Activated T-cell treated with anti-CD3 and anti-CD28 coated beads, Interleukin-2, amount 50 U/mL, for 72 hours (primary cell): ENCODE measurements at regions not wholly inside any gene's neighbourhood (a gene's known extent, or its start where the extent isn't known, plus 50 kb on each side); places are given as distances from the start of the nearest gene placed in this dataset.

Experiments used
- ATAC-seq, 2 donors: fragments of 150-1000 bp; cut with Tn5 transposase; replicated peaks in 1 of 2; 2 replicates each; pipeline ENCODE4 v1.10.0; 2021; ENCODE audit warnings: moderate library complexity in 2 of 2, mild to moderate bottlenecking in 1 of 2
- DNase-seq, 2 donors: peaks; one replicate each; pipeline ENCODE4 v3.0.0; 2021 to 2022; ENCODE audit warnings: mixed read lengths in 1 of 2
- H3K27ac Mint-ChIP-seq: one replicate; pipeline ENCODE4 v1.8.0; 2022; ENCODE audit warnings: mild to moderate bottlenecking, moderate library complexity, mixed read lengths
- H3K27me3 Mint-ChIP-seq: one replicate; pipeline ENCODE4 v1.8.0; 2022; ENCODE audit warnings: low read depth, mixed read lengths
- H3K36me3 Mint-ChIP-seq, 2 donors: one replicate each; pipeline ENCODE4 v1.8.0; 2022; ENCODE audit warnings: mixed read lengths in 2 of 2, mild to moderate bottlenecking in 1 of 2; ENCODE audit not compliant: insufficient read depth in 2 of 2
- H3K4me1 Mint-ChIP-seq: one replicate; pipeline ENCODE4 v1.8.0; 2022; ENCODE audit warnings: low read depth, mixed read lengths
- H3K4me3 Mint-ChIP-seq, 2 donors: one replicate each; pipeline ENCODE4 v1.8.0; 2022; ENCODE audit warnings: mild to moderate bottlenecking in 2 of 2, mixed read lengths in 2 of 2, moderate library complexity in 2 of 2
- H3K9me3 Mint-ChIP-seq, 2 donors: one replicate each; pipeline ENCODE4 v1.8.0; 2022; ENCODE audit warnings: mixed read lengths in 2 of 2

- Mint-ChIP-seq H3K27ac (no peak overlapping the region), H3K4me1 (no peaks in the 10 kb centered on the region), H3K9me3 (peaks cover 0 to 3% of the 10 kb centered on the region in 2 donors), H3K27me3 (peaks cover 33% of the 10 kb centered on the region), H3K36me3 (no peaks in the 10 kb centered on the region), H3K4me3 (no peak overlapping the region)
- ATAC-seq, result no peak
- no peak for DNase-seq
Observed at GRCh38 chr11:116658876-116659535, 113.8 kb downstream of the BUD13 start.

DNA sequence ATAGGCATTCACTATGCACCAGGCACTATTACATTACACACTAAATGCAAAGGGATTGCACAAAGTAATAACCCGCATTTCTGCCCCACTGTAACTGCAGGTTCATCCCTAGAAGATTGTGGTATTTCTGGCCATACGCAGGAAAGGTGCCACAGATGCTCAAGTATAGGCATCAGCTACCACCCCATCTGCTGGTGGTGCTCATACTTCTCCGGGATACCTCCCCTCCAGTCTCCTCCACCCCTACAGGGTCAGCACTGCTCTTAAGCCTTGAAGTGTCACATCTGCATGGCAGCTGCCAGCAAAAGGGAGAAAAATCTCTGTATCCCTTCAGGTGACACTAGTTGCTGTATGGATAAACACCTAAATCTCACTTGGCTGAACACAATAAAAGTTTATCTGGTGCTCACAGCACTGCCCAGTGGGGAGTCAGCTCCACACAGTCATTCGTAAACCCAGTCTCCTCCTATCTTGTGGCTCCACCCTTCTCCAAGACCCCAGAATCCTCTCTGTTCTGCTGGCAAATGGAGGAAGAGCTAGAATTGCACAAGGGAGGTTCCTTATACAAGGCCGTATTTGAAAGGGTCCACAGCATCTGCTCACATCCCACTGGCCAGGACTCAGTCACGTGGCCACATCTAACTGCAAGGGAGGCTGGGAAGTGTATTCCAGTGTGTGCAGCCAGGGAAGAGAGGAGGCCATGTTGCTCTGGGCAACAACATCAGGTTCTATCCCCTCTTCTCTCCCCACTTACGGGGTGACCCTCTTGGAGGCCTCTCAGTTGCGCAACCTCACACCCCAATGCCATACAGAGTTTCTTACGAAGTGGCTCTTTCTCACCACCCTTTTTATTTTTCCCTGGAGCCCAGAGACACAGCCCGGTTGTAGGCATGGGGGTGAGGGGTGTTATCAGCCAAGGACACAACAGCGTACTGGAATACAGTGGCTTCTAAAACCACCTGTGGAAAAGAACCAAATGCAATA lies 114.7 kb downstream of the BUD13 start:
- Mint-ChIP-seq H3K27me3 (peaks cover 33% of the 10 kb centered on the region), H3K27ac (no peak overlapping the region), H3K36me3 (no peaks in the 10 kb centered on the region), H3K9me3 (no peaks in the 10 kb centered on the region), H3K4me3 (no peak overlapping the region), H3K4me1 (no peaks in the 10 kb centered on the region)
- DNase-seq (no peak), ATAC-seq (no peak)

GRCh38 chr11:116656011-116656410 lies 116.8 kb downstream of the BUD13 start:
- no peak overlapping the region for H3K4me3 Mint-ChIP-seq
- H3K27me3 Mint-ChIP-seq, result peaks cover 21% of the 10 kb centered on the region
- H3K9me3 Mint-ChIP-seq, result no peaks in the 10 kb centered on the region
- H3K27ac Mint-ChIP-seq, result no peak overlapping the region
- DNase-seq, result no peak
- ATAC-seq, result no peak
- no peaks in the 10 kb centered on the region for H3K4me1 Mint-ChIP-seq
- no peaks in the 10 kb centered on the region for H3K36me3 Mint-ChIP-seq

GRCh38 chr11:116654526-116654925 lies 118.3 kb downstream of the BUD13 start:
- H3K9me3 Mint-ChIP-seq, result no peaks in the 10 kb centered on the region
- peaks cover 15% of the 10 kb centered on the region for H3K27me3 Mint-ChIP-seq
- DNase-seq, result no peak
- H3K36me3 Mint-ChIP-seq, result no peaks in the 10 kb centered on the region
- no peak overlapping the region for H3K27ac Mint-ChIP-seq
- no peaks in the 10 kb centered on the region for H3K4me1 Mint-ChIP-seq
- ATAC-seq, result no peak
- no peak overlapping the region for H3K4me3 Mint-ChIP-seq

GRCh38 chr11:116653206-116653605 lies 119.6 kb downstream of the BUD13 start:
- Mint-ChIP-seq H3K4me1 (no peaks in the 10 kb centered on the region), H3K9me3 (no peaks in the 10 kb centered on the region), H3K27ac (no peak overlapping the region), H3K27me3 (peaks cover 7% of the 10 kb centered on the region), H3K36me3 (no peaks in the 10 kb centered on the region), H3K4me3 (no peak overlapping the region)
- ATAC-seq (no peak), DNase-seq (no peak)

GRCh38 chr11:116651737-116652237 lies 121.0 kb downstream of the BUD13 start:
- ATAC-seq (no peak), DNase-seq (no peak)
- no peaks in the 10 kb centered on the region for H3K27me3 Mint-ChIP-seq
- H3K36me3 Mint-ChIP-seq, result no peaks in the 10 kb centered on the region
- H3K4me3 Mint-ChIP-seq, result no peak overlapping the region
- no peaks in the 10 kb centered on the region for H3K4me1 Mint-ChIP-seq
- no peaks in the 10 kb centered on the region for H3K9me3 Mint-ChIP-seq
- H3K27ac Mint-ChIP-seq, result no peak overlapping the region

DNA sequence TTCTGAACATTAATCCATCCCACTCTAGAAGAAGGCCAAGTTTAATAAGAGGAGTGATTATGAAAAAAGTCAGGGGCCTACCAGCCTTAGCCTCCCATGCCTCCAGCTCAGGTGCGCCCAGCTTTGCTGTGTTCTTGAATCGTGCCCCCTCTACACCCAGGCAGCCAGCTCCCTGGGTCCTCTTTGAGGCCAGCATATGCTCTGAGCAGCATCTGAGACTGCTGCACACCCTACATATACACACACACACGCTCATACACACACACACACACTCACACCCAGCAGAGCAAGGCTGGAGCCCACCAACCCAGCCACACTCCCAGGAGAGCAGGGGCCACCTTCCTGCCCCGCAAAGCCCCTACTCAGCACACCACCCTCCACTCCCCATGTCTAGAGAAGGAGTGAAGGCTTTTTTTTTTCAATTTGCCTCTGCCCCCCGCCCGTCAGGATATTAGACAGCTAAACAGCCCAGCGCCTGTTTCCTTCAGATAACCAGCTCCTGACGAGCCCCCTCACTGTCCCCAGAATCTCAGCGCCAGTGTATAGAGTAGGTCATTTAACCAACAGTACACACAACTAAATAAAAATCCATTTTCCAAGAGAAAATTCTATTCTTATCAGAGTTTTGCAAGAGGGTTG lies 121.6 kb downstream of the BUD13 start:
- Mint-ChIP-seq H3K9me3 (no peaks in the 10 kb centered on the region), H3K27ac (no peak overlapping the region), H3K4me1 (no peaks in the 10 kb centered on the region), H3K36me3 (no peaks in the 10 kb centered on the region), H3K4me3 (no peak overlapping the region), H3K27me3 (no peaks in the 10 kb centered on the region)
- no peak for ATAC-seq
- no peak for DNase-seq

DNA sequence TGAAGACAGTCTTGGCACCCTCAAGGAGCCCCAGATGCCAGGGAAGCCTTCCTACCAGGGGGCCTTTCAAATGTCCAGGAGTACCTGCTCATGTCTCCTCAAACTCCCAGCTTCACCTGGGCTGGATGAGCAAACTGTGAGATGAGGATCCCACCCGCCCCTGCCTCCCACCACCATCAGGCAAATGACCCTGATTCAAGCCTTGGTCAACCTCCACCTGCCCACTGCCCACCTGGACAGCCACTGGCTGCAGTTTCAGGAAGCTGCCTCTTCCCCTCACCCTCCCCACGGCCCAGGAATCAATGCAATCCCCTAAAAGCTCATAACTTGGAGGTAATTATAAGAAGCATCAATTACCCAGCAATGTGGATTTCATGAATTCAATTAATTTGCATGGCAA lies 122.7 kb downstream of the BUD13 start:
- DNase-seq (no peak), ATAC-seq (no peak)
- Mint-ChIP-seq H3K4me3 (no peak overlapping the region), H3K36me3 (no peaks in the 10 kb centered on the region), H3K9me3 (no peaks in the 10 kb centered on the region), H3K27me3 (no peaks in the 10 kb centered on the region), H3K4me1 (no peaks in the 10 kb centered on the region), H3K27ac (no peak overlapping the region)

- H3K4me3 Mint-ChIP-seq, result no peak overlapping the region
Observed at GRCh38 chr11:116649268-116649667, 123.5 kb downstream of the BUD13 start.

GRCh38 chr11:116648247-116649174 lies 124.3 kb downstream of the BUD13 start:
- peaks cover 7% of the 10 kb centered on the region for H3K27me3 Mint-ChIP-seq
- no peak for ATAC-seq

More at GRCh38 chr11:116649268-116649667, 123.5 kb downstream of the BUD13 start:
- H3K36me3 Mint-ChIP-seq, result no peaks in the 10 kb centered on the region
- no peaks in the 10 kb centered on the region for H3K27me3 Mint-ChIP-seq
- no peaks in the 10 kb centered on the region for H3K4me1 Mint-ChIP-seq
- DNase-seq (no peak), ATAC-seq (no peak)
- no peaks in the 10 kb centered on the region for H3K9me3 Mint-ChIP-seq
- no peak overlapping the region for H3K27ac Mint-ChIP-seq

DNA sequence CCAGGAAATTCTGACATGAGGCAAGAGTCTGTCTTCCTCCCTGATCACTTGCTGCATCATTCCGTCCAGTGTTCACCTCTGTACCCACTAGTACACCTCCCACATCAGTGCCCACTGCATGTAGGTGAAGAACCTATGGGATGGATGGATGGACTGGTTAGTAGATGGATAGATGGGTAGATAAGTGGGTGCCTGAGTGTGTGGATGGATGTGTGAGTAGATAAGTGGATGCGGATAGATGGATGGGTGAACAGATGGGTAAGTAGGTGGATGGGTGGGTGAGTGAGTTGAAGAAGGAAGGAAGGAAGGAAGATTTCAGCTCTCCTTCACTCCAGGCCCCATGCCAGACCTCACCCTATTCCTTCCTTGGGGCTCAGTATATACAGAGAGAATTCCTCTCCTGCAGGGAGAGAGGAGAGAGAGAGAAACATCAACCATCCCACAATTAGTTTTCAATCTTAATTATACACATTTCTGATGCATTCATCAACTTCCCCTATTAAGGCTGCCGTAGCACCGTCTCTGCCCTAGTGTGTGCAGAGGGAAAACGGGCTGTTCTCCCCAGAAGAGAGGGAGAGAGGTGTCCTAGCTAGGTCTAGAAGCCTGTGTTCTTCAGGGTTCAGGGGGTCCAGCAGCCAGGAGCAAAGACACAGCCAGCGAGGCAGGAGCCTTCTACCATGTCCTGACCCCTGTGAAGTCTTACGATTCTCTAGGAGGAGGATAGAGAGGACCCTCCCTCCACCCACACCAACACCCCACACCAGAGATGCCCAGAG lies 125.3 kb downstream of the BUD13 start:
- no peaks in the 10 kb centered on the region for H3K36me3 Mint-ChIP-seq
- no peak for DNase-seq
- H3K27me3 Mint-ChIP-seq, result peaks cover 7% of the 10 kb centered on the region
- H3K4me1 Mint-ChIP-seq, result no peaks in the 10 kb centered on the region
- no peak for ATAC-seq
- no peak overlapping the region for H3K4me3 Mint-ChIP-seq
- H3K27ac Mint-ChIP-seq, result no peak overlapping the region
- H3K9me3 Mint-ChIP-seq, result no peaks in the 10 kb centered on the region

More at GRCh38 chr11:116648247-116649174, 124.3 kb downstream of the BUD13 start:
- DNase-seq, result no peak
- Mint-ChIP-seq H3K4me1 (no peaks in the 10 kb centered on the region), H3K36me3 (no peaks in the 10 kb centered on the region), H3K4me3 (no peak overlapping the region), H3K9me3 (no peaks in the 10 kb centered on the region), H3K27ac (no peak overlapping the region)

DNA sequence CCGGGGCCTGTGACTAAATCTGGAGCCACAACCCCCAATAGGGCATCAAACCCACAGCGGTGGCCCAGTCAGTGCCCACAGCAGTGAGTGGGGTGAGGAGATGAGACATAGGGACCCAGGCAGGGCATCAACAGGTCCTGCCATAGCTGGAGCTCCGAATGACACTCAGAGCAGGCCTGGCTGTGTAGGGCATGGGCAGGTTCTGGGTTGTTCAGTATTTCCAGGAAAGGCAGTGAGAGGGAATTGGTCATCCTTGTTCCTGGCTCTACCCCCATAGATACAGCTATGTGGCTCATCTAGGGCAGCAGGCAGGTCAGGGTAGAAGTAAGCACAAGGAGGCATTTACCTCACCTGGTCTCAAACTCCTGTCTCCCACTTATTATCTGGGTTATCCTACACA lies 126.6 kb downstream of the BUD13 start:
- DNase-seq (no peak), ATAC-seq (no peak)
- peaks cover 7% of the 10 kb centered on the region for H3K27me3 Mint-ChIP-seq
- no peaks in the 10 kb centered on the region for H3K9me3 Mint-ChIP-seq
- H3K27ac Mint-ChIP-seq, result no peak overlapping the region
- H3K36me3 Mint-ChIP-seq, result no peaks in the 10 kb centered on the region
- no peaks in the 10 kb centered on the region for H3K4me1 Mint-ChIP-seq
- H3K4me3 Mint-ChIP-seq, result no peak overlapping the region
